ENCODE measurements at regions not wholly inside any gene's neighbourhood (a gene's known extent, or its start where the extent isn't known, plus 50 kb on each side); places are given as distances from the start of the nearest gene placed in this dataset.

GRCh38 chr14:76612654-76613053 is 148.6 kb upstream of the VASH1 start:
- TF ChIP-seq EZH2 (IDR thresholded peaks at IDR 0.05; ENCODE audit: insufficient read depth, poor library complexity, severe bottlenecking) (no peak), EZH2phosphoT487 (IDR thresholded peaks at IDR 0.05; ENCODE audit: insufficient read depth, low read depth) (no peak)

All from GM23248 (cell line).